HG02759 (cell line): ENCODE measurements at regions not wholly inside any gene's neighbourhood (a gene's known extent, or its start where the extent isn't known, plus 50 kb on each side); places are given as distances from the start of the nearest gene placed in this dataset.
"Not testable (repeated sequence)": the region's sequence is repeated elsewhere in the genome, so short reads cannot be mapped to it uniquely, and the experiment has no call there.

Experiments used
- ATAC-seq: cut with Tn5 transposase; IDR thresholded peaks from one replicate; pipeline ENCODE4 v1.9.1; 2021; ENCODE audit warnings: mild to moderate bottlenecking, moderate library complexity; ENCODE audit not compliant: unreplicated experiment

GRCh38 chr1:198809247-198809646 is 170.4 kb downstream of the PTPRC start:
- no peak for ATAC-seq

- ATAC-seq: no peak
Measured at GRCh38 chr1:198811449-198811848, 172.6 kb downstream of the PTPRC start.

- ATAC-seq: no peak
Measured at GRCh38 chr1:198823626-198824025, 184.8 kb downstream of the PTPRC start.

GRCh38 chr1:198825254-198825653 is 186.4 kb downstream of the PTPRC start:
- no peak for ATAC-seq

- no peak for ATAC-seq
Measured at GRCh38 chr1:198829356-198829755, 190.5 kb downstream of the PTPRC start.

DNA sequence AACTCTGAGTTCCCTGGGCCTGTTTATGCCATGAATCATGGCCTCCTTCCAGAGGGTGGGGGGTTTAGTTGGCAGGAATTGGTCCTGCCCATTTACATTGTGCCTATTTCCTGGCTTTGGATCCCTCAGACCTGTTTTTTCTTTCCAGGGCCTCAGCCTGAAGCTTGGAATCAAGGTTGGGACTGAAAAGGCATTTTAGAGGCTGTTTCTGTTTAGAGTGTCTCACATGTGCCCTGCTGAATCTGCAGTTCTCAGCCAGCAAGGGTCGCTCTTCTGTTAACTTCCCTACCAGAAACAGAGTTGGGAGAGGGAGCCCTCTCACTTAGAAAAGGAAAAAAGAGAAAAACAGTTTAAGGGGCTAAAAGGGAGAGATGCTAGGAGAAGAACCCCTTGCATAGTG is 191.1 kb downstream of the PTPRC start:
- ATAC-seq: no peak

GRCh38 chr1:198830412-198830811 is 191.6 kb downstream of the PTPRC start:
- no peak for ATAC-seq

DNA sequence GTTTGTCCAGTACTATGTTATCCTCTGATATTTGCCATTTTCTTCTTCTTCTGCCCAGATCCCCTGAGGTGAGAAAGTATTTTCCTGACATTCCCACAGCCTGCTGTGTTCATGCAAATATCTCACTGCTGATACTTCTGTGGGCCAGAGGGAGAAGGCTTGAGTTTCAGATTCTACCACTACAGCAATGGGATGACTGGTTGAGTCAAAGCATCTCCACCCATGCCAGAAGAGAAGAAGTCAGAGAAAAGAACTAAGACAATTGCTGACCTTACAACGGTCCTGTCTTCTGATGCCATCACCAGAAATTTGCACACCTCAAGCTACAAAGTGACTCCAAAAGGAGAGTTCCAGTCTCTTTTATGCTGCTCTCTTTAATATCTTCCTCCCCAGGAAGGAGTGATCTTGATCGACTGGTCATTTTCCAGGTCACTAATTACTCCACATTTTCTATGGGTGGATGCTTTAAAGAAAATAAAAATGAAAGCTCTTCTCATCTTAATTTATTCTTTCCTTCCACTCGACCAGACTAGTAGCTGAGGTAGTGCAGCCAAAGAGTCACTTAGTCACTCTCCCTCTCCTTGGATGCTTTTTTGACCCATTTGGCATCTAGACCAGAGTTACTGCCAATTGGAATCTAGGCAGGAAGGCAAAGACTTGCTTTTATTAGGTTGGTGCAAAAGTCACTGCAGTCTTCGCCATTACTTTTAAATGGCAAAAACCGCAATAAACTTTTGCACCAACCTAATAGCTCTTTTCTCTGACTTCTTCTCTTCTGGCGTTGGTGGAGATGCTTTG is 195.1 kb downstream of the PTPRC start:
- no peak for ATAC-seq

- ATAC-seq: no peak
Measured at GRCh38 chr1:198837278-198838021, 198.6 kb downstream of the PTPRC start.

- no peak for ATAC-seq
Measured at GRCh38 chr1:198838022-198838342, 199.1 kb downstream of the PTPRC start.

- ATAC-seq: no peak
Measured at GRCh38 chr1:198841477-198841876, 202.6 kb downstream of the PTPRC start.

GRCh38 chr1:198842686-198843085 is 203.8 kb downstream of the PTPRC start:
- no peak for ATAC-seq

DNA sequence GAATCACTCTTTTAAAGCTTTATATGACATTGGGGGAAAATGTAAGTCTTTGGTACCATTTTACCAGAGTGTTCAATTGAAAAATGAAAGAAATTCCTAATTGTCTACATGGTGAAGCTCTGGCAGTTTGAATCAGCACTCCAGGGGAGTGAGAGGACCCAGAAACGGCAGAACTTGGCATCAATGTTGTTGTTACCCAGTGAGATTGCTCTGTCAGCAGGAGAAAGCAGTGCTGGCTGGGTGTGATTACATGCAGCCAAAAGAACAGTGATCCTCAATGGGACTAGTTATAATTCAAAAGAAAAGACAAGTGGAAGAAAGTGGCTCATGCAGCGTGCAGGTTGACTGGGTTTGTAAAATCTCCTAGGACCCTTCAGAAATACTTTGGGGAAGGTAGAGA is 206.4 kb downstream of the PTPRC start:
- ATAC-seq: no peak

- no peak for ATAC-seq
Measured at GRCh38 chr1:198845851-198846250, 207.0 kb downstream of the PTPRC start.

DNA sequence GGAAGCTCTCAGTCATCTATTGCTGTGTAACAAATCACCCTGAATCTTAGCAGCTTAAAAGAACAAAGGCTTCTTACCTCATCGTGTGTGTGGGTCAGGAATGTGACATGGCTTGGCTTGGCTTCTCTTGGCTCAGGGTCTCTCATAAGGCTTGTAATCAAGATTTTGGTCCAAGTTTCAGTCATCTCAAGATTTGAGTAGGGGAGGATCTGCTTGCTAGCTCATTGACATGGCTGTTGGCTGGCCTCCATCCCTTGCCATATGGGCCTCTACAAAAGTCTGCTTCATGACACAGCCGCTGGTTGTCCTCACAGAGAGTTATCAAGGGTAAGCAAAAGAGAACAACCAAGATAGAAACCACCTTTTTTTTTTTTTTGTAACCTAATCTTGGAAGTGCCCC is 207.7 kb downstream of the PTPRC start:
- no peak for ATAC-seq

- ATAC-seq: no peak
Measured at GRCh38 chr1:198848206-198848605, 209.4 kb downstream of the PTPRC start.

DNA sequence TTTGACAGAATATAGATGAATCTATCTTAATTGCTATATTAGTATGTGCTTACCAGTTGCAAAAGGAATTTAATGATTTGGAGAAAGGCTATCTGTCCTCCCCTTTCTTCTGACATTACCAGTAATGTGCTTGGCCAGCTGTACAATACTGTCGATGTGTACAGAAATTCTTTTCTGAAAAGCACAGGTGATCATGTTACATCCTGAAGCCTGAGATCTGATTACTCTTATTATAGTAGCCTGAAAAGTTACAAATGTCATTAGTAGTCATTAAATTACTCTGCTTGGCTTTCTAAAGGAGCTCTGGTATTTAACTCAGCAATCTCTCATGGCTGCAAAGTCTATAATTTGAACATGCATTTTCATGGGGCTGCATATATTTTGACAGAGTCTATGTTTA is 209.8 kb downstream of the PTPRC start:
- ATAC-seq: no peak

GRCh38 chr1:198849093-198849492 is 210.3 kb downstream of the PTPRC start:
- no peak for ATAC-seq

- ATAC-seq: no peak
Measured at GRCh38 chr1:198850196-198850595, 211.4 kb downstream of the PTPRC start.

DNA sequence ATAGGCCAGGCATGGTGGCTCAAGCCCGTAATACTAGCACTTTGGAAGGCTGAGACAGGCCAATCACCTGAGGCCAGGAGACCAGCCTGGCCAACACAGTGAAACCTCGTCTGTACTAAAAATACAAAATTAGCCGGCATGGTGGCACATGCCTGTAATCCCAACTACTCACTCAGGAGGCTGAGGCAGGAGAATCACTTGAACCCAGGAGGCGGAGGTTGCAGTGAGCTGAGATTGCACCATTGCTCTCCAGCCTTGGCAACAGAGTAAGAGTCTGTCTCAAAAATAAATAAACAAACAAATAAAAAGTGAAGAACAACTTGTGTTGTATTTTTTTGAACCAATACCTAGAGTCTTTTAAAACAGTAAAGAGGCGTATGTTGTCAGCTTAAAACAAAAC is 212.1 kb downstream of the PTPRC start:
- not testable (repeated sequence) for ATAC-seq

GRCh38 chr1:198856601-198857000 is 217.8 kb downstream of the PTPRC start:
- no peak for ATAC-seq

GRCh38 chr1:198858033-198858432 is 219.2 kb downstream of the PTPRC start:
- no peak for ATAC-seq
